K562 (cell line): ENCODE measurements at regions not wholly inside any gene's neighbourhood (a gene's known extent, or its start where the extent isn't known, plus 50 kb on each side); places are given as distances from the start of the nearest gene placed in this dataset.

ENCODE experiments used
- ATAC-seq: fragments of 200-7000 bp; cut with Tn5 transposase; 3 replicates; pipeline ENCODE4 v1.9.1; 2020; ENCODE audit warnings: moderate library complexity
- BruUV-seq: library from RNA; stranded (reverse); fragments of 400-500 nt; replicated peaks from 2 replicates; lab custom pipeline; 2021; lab: Mats Ljungman, UMichigan
- CTCF ChIA-PET: fragments of 300-600 bp; formaldehyde crosslinking; extraction: SDS; loops from one replicate; lab custom pipeline; 2021; ENCODE audit warnings: low intra/inter-chr PET ratio; lab: Yijun Ruan, JAX
- POLR2A ChIA-PET: fragments of 300-600, 350-650 bp; sonication (Branson Sonifier 250); formaldehyde crosslinking; extraction: SDS; loops from one replicate; lab custom pipeline; 2021; ENCODE audit warnings: antibody characterized with exemption, inconsistent platforms; lab: Yijun Ruan, JAX
- DNase-seq, 4 experiments: peaks; one replicate each; pipeline versions ENCODE4 v3.0.0 to v3.0.0-alpha.2; 2011 to 2018; ENCODE audit warnings: low spot score in 3 of 4, mixed read lengths in 3 of 4; ENCODE audit errors: extremely low read depth in 1 of 4
- FAIRE-seq: peaks from 2 replicates; lab custom pipeline; 2011; peaks lifted over from hg19 to GRCh38; lab: Jason Lieb, UNC
- H2AFZ ChIP-seq: 2 replicates; pipeline ENCODE4 v1.6.0; 2011; ENCODE audit warnings: low read depth, low read length, control low read depth, inconsistent platforms
- H3K27ac ChIP-seq: fragments of 200-600 bp; 3 replicates; pipeline ENCODE4 v1.8.0; 2011; ENCODE audit warnings: low read depth, mild to moderate bottlenecking, control low read depth, inconsistent platforms, low read length, moderate library complexity, mixed read lengths; ENCODE audit errors: extremely low read depth
- H3K27me3 ChIP-seq, 2 experiments: fragments of 300-600 bp in 1 of 2; 2 replicates in 1 of 2; 3 replicates in 1 of 2; pipeline versions ENCODE4 v1.6.0 to v1.8.0; 2011; ENCODE audit warnings: inconsistent platforms in 2 of 2, low read length in 2 of 2, mild to moderate bottlenecking in 1 of 2, mixed read lengths in 1 of 2, moderate library complexity in 1 of 2; ENCODE audit not compliant: control insufficient read depth in 2 of 2, insufficient read depth in 2 of 2
- H3K36me3 ChIP-seq: fragments of 300-600 bp; 3 replicates; pipeline ENCODE4 v1.8.0; 2011; ENCODE audit warnings: mild to moderate bottlenecking, low read length, inconsistent platforms; ENCODE audit not compliant: control insufficient read depth, insufficient read depth
- H3K4me1 ChIP-seq, 2 experiments: fragments of 200-600 bp in 1 of 2; replicated peaks in 1 of 2; 2 replicates in 1 of 2; 3 replicates in 1 of 2; pipeline versions ENCODE4 v1.5.1 to v1.8.0; 2011; ENCODE audit warnings: inconsistent platforms in 2 of 2, low read length in 2 of 2, mild to moderate bottlenecking in 1 of 2, mixed read lengths in 1 of 2, moderate library complexity in 1 of 2; ENCODE audit not compliant: control insufficient read depth in 2 of 2, insufficient read depth in 2 of 2
- H3K4me2 ChIP-seq: 2 replicates; pipeline ENCODE4 v1.6.1; 2011; ENCODE audit warnings: low read length, control low read depth, inconsistent platforms, mixed read lengths; ENCODE audit not compliant: insufficient read depth
- H3K4me3 ChIP-seq: fragments of 200-600 bp; sonication (generic), shearing (Covaris generic); 2 replicates; pipeline ENCODE4 v1.5.1; 2016; ENCODE audit warnings: control low read depth, inconsistent platforms
- H3K79me2 ChIP-seq: fragments of 200-600 bp; 3 replicates; pipeline ENCODE4 v1.8.0; 2011; ENCODE audit warnings: low read length, inconsistent platforms; ENCODE audit not compliant: control insufficient read depth, insufficient read depth
- H3K9ac ChIP-seq, 2 experiments: 2 replicates each; pipeline versions ENCODE4 v1.6.0 to v1.6.1; 2011; ENCODE audit warnings: low read depth in 2 of 2, low read length in 2 of 2, control low read depth in 1 of 2, inconsistent platforms in 1 of 2, mild to moderate bottlenecking in 1 of 2, mixed read lengths in 1 of 2; ENCODE audit not compliant: insufficient read depth in 1 of 2
- H3K9me1 ChIP-seq: one replicate; pipeline ENCODE4 v1.6.0; 2011; ENCODE audit warnings: inconsistent platforms, mild to moderate bottlenecking, low read length, moderate library complexity; ENCODE audit not compliant: control insufficient read depth, insufficient read depth
- H3K9me3 ChIP-seq: replicated peaks from 2 replicates; pipeline ENCODE4 v1.5.1; 2011; ENCODE audit warnings: low read depth, low read length, inconsistent platforms; ENCODE audit not compliant: control insufficient read depth, insufficient read depth
- H4K20me1 ChIP-seq: replicated peaks from 2 replicates; pipeline ENCODE4 v1.6.1; 2011; ENCODE audit warnings: low read length, inconsistent platforms, mixed read lengths; ENCODE audit not compliant: control insufficient read depth, insufficient read depth
- BHLHE40 ChIP-seq: IDR thresholded peaks from 2 replicates; pipeline ENCODE4 v1.6.1; 2011; ENCODE audit warnings: low read length, improper control_type of control experiment
- EHMT2 ChIP-seq: fragments of 450-650 bp; IDR thresholded peaks from 2 replicates; pipeline ENCODE4 v1.6.1; 2018; ENCODE audit warnings: antibody characterized with exemption
- ETS2 ChIP-seq: IDR thresholded peaks from 2 replicates; pipeline ENCODE4 v1.6.1; 2016; ENCODE audit warnings: borderline replicate concordance, missing genetic modification characterization, mild to moderate bottlenecking, moderate library complexity, missing compliant biosample characterization; ENCODE audit not compliant: poor library complexity, severe bottlenecking
- FIP1L1 ChIP-seq: fragments of 200-400 bp; formaldehyde crosslinking; IDR thresholded peaks from 2 replicates; pipeline ENCODE4 v1.6.1; 2018; ENCODE audit warnings: mild to moderate bottlenecking, low read depth, low read length; ENCODE audit not compliant: poor library complexity, severe bottlenecking
- FOS ChIP-seq: IDR thresholded peaks from 3 replicates; pipeline ENCODE4 v1.6.1; 2011; ENCODE audit not compliant: insufficient read length; ENCODE audit errors: extremely low read depth
- FOXK2 ChIP-seq, 2 experiments: fragments of 450-650 bp; IDR thresholded peaks in 1 of 2; conservative IDR thresholded peaks in 1 of 2; 2 replicates each; pipeline ENCODE4 v1.6.1; 2016; ENCODE audit warnings: low read depth in 2 of 2, mild to moderate bottlenecking in 1 of 2
- GATAD2A ChIP-seq: fragments of 450-650 bp; IDR thresholded peaks from 2 replicates; pipeline ENCODE4 v1.6.1; 2017
- HNRNPH1 ChIP-seq: fragments of 200-400 bp; formaldehyde crosslinking; optimal IDR thresholded peaks from 2 replicates; pipeline ENCODE3; 2017; ENCODE audit warnings: low read depth, mild to moderate bottlenecking, low read length, moderate library complexity
- KLF16 ChIP-seq: IDR thresholded peaks from 2 replicates; pipeline ENCODE4 v1.6.1; 2016; ENCODE audit warnings: antibody characterized with exemption
- NR2C1 ChIP-seq, 2 experiments: fragments of 450-650 bp; IDR thresholded peaks; 2 replicates each; pipeline ENCODE4 v1.6.1; 2017; ENCODE audit warnings: mild to moderate bottlenecking in 2 of 2, antibody characterized with exemption in 1 of 2, inconsistent platforms in 1 of 2, missing compliant biosample characterization in 1 of 2, missing genetic modification characterization in 1 of 2
- PHF20 ChIP-seq: fragments of 450-650 bp; IDR thresholded peaks from 2 replicates; pipeline ENCODE4 v1.6.1; 2018; ENCODE audit not compliant: partially characterized antibody
- TEAD4 ChIP-seq, 2 experiments: sonication (generic) in 1 of 2; formaldehyde crosslinking in 1 of 2; IDR thresholded peaks; 2 replicates each; pipeline versions ENCODE4 v1.6.1 to v1.8.0; 2012 to 2022; ENCODE audit warnings: borderline replicate concordance in 1 of 2, inconsistent platforms in 1 of 2, low read length in 1 of 2, mild to moderate bottlenecking in 1 of 2, missing genetic modification reagents in 1 of 2
- THRAP3 ChIP-seq: fragments of 450-650 bp; IDR thresholded peaks from 2 replicates; pipeline ENCODE4 v1.6.1; 2016; ENCODE audit warnings: mild to moderate bottlenecking, inconsistent platforms, borderline replicate concordance
- ZNF57 ChIP-seq: fragments of 450-650 bp; formaldehyde crosslinking; IDR thresholded peaks from 2 replicates; pipeline ENCODE4 v1.4.0; 2020; ENCODE audit warnings: mild to moderate bottlenecking, moderate library complexity
- ZNF668 ChIP-seq: fragments of 250-450 bp; sonication (Bioruptor Pico); IDR thresholded peaks from 2 replicates; pipeline ENCODE4 v1.8.0; 2022; ENCODE audit warnings: mild to moderate bottlenecking, inconsistent platforms
- WGBS: fragments of 100-300 bp; shearing (Covaris generic); methylation state at CpG from one replicate; pipeline ENCODE4 v1.1.6; 2016; ENCODE audit warnings: low coverage, mixed read lengths; ENCODE audit not compliant: insufficient coverage; ENCODE audit errors: missing lambda C conversion rate; 5-methylcytosine and 5-hydroxymethylcytosine counted together
- in situ Hi-C: fragments of 300-500 bp; cut with MboI; formaldehyde crosslinking; loops from 4 replicates; pipeline ENCODE4 v1.15.0; 2018; ENCODE audit warnings: inconsistent platforms, mixed read lengths
- intact Hi-C: fragments of 100-400 bp; cut with micrococcal nuclease; formaldehyde crosslinking; loops from 2 replicates; pipeline ENCODE4 v1.14.2; 2022
- TF ChIP-seq, protein P1 (sequence below): fragments of 250-450 bp; sonication (Bioruptor Pico); IDR thresholded peaks from 2 replicates; pipeline ENCODE4 v1.8.0; 2021; ENCODE audit warnings: moderate library complexity, mild to moderate bottlenecking, inconsistent platforms
- TF ChIP-seq, protein P2 (sequence below): sonication (generic); formaldehyde crosslinking; IDR thresholded peaks from 2 replicates; pipeline ENCODE4 v1.8.0; 2022; ENCODE audit warnings: missing genetic modification reagents, mild to moderate bottlenecking, borderline replicate concordance

DNA sequence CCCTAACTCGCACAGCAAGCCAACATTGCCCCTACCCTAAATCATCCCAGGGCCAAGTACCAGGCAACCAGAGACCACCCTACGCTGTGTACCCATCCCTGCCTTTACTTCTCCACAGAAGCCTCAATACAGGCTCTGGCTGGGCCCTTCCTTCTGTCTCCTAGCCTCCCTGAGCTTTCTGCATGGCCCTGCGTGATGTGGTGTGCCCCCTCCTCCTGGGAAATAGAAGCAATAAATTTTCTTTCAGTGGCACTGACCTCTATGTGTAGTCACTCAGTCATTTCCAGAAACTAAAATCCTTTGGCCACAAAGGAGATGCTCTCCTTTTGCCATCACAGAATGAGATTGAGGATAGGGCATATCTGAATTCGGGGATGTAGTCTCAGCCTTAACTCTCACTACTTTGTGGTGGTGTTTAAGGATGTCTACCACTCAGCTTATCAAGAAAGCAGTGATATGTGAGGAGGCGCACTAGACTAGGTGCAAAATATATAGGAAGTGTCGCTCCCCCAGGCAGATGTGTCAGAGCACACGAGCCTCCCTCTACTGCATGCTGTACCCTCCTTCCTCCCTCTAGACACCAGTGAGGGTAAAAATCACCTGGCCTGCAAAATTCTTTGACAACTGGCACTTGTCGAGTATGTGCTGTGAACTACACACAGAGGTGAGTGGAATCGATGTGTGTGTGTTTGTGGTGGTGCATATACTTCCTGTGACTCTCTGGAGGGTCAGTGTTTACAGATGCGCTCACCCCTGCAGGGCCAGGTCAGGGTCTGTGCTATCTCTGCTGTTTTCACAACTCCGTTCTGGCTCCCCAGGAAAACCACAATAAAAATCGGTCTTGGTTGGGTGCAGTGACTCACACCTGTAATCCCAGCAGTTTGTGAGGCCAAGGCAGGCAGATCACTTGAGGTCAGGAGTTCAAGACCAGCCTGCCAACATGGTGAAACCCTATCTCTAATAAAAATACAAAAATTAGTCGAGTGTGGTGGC, 825.9 kb upstream of the IGFBP3 start:
- no peaks in the 10 kb centered on the region for H3K27me3 ChIP-seq
- no peak overlapping the region for H3K4me3 ChIP-seq
- no peak overlapping the region for H3K4me2 ChIP-seq
- H4K20me1 ChIP-seq = no peaks in the 10 kb centered on the region
- 0 out of 2 replicates have a peak, but pooled peaks cover 3% of the 10 kb centered on the region for H3K9me3 ChIP-seq
- no peaks in the 10 kb centered on the region for H3K79me2 ChIP-seq
- H2AFZ ChIP-seq = no peak overlapping the region
- H3K27ac ChIP-seq = no peak overlapping the region
- TF ChIP-seq, protein P1, sequence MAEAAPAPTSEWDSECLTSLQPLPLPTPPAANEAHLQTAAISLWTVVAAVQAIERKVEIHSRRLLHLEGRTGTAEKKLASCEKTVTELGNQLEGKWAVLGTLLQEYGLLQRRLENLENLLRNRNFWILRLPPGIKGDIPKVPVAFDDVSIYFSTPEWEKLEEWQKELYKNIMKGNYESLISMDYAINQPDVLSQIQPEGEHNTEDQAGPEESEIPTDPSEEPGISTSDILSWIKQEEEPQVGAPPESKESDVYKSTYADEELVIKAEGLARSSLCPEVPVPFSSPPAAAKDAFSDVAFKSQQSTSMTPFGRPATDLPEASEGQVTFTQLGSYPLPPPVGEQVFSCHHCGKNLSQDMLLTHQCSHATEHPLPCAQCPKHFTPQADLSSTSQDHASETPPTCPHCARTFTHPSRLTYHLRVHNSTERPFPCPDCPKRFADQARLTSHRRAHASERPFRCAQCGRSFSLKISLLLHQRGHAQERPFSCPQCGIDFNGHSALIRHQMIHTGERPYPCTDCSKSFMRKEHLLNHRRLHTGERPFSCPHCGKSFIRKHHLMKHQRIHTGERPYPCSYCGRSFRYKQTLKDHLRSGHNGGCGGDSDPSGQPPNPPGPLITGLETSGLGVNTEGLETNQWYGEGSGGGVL (CRISPR knock-in tag) = no peak
- no peak for TF ChIP-seq BHLHE40
- TF ChIP-seq PHF20 = no peak
- TF ChIP-seq THRAP3 = no peak
- TF ChIP-seq NR2C1 (IDR thresholded peaks at IDR 0.05) = no peak
- TF ChIP-seq NR2C1 (tag; IDR thresholded peaks at IDR 0.05) = no peak
- no peak for TF ChIP-seq ETS2
- TF ChIP-seq EHMT2 = no peak
- TF ChIP-seq ZNF57 (CRISPR knock-in tag) = no peak
- TF ChIP-seq ZNF668 (CRISPR knock-in tag) = no peak
- TF ChIP-seq, protein P2, sequence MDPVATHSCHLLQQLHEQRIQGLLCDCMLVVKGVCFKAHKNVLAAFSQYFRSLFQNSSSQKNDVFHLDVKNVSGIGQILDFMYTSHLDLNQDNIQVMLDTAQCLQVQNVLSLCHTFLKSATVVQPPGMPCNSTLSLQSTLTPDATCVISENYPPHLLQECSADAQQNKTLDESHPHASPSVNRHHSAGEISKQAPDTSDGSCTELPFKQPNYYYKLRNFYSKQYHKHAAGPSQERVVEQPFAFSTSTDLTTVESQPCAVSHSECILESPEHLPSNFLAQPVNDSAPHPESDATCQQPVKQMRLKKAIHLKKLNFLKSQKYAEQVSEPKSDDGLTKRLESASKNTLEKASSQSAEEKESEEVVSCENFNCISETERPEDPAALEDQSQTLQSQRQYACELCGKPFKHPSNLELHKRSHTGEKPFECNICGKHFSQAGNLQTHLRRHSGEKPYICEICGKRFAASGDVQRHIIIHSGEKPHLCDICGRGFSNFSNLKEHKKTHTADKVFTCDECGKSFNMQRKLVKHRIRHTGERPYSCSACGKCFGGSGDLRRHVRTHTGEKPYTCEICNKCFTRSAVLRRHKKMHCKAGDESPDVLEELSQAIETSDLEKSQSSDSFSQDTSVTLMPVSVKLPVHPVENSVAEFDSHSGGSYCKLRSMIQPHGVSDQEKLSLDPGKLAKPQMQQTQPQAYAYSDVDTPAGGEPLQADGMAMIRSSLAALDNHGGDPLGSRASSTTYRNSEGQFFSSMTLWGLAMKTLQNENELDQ (CRISPR knock-in tag) = no peak
- no peak for TF ChIP-seq FOXK2 (conservative IDR thresholded peaks at IDR 0.05 in 1 of 2, IDR thresholded peaks at IDR 0.05 in 1 of 2; ENCODE audit: low read depth in 2 of 2)
- no peak for TF ChIP-seq GATAD2A
- TF ChIP-seq HNRNPH1 = no peak
- no peak for TF ChIP-seq KLF16
- TF ChIP-seq FIP1L1 = no peak
- TF ChIP-seq FOS = no peak
- TF ChIP-seq TEAD4 (IDR thresholded peaks at IDR 0.05; ENCODE audit: low read length) = no peak
- no peak for TF ChIP-seq TEAD4 (CRISPR knock-in tag; IDR thresholded peaks at IDR 0.05; ENCODE audit: borderline replicate concordance)
- H3K9me1 ChIP-seq = no peaks in the 10 kb centered on the region
- 0% methylated on average over 13 of the region's 13 CpGs for WGBS
- in situ Hi-C loops (no loop called here), intact Hi-C loops (no loop called here)
- H3K4me1 ChIP-seq = no peaks in the 10 kb centered on the region
- DNase-seq = no peak
- H3K9ac ChIP-seq = no peak overlapping the region
- no TSS peak for BruUV-seq
- ATAC-seq = no peak
- FAIRE-seq = no peak
- H3K36me3 ChIP-seq = no peaks in the 10 kb centered on the region
- ChIA-PET CTCF (no interaction called here), POLR2A (interaction anchor here (0.8 kb wide), 1 partner anchor 99 kb away, joined by 3 read pairs; no protein-coding TSS in a partner anchor)
